Immature natural killer cell (primary cell): ENCODE measurements at regions not wholly inside any gene's neighbourhood (a gene's known extent, or its start where the extent isn't known, plus 50 kb on each side); places are given as distances from the start of the nearest gene placed in this dataset.
A peak's percentile ranks its signal among the peaks of the same experiment; 100 is the strongest.

Experiments used
- DNase-seq, 3 donors: peaks; one replicate each; pipeline ENCODE4 v3.0.0; 2022; ENCODE audit warnings: mixed read lengths in 1 of 3
- H3K27ac Mint-ChIP-seq, 6 donors: one replicate each; pipeline ENCODE4 v1.8.0; 2020; ENCODE audit warnings: mixed read lengths in 6 of 6, mild to moderate bottlenecking in 5 of 6, inconsistent platforms in 4 of 6, moderate library complexity in 3 of 6
- H3K27me3 Mint-ChIP-seq, 3 donors: one replicate each; pipeline ENCODE4 v1.8.0; 2020 to 2021; ENCODE audit warnings: low read depth in 3 of 3, mild to moderate bottlenecking in 3 of 3, mixed read lengths in 3 of 3, moderate library complexity in 3 of 3, inconsistent platforms in 1 of 3
- H3K36me3 Mint-ChIP-seq, 3 donors: one replicate each; pipeline ENCODE4 v1.8.0; 2020; ENCODE audit warnings: mixed read lengths in 3 of 3, inconsistent platforms in 2 of 3, mild to moderate bottlenecking in 2 of 3
- H3K4me1 Mint-ChIP-seq, 2 donors: one replicate each; pipeline ENCODE4 v1.8.0; 2020; ENCODE audit warnings: inconsistent platforms in 2 of 2, mild to moderate bottlenecking in 2 of 2, mixed read lengths in 2 of 2, moderate library complexity in 1 of 2
- H3K4me3 Mint-ChIP-seq, 5 donors: one replicate each; pipeline ENCODE4 v1.8.0; 2020; ENCODE audit warnings: mild to moderate bottlenecking in 5 of 5, mixed read lengths in 5 of 5, inconsistent platforms in 3 of 5, moderate library complexity in 3 of 5
- H3K9me3 Mint-ChIP-seq, 6 donors: one replicate each; pipeline ENCODE4 v1.8.0; 2020; ENCODE audit warnings: mild to moderate bottlenecking in 6 of 6, mixed read lengths in 6 of 6, inconsistent platforms in 4 of 6, moderate library complexity in 3 of 6

DNA sequence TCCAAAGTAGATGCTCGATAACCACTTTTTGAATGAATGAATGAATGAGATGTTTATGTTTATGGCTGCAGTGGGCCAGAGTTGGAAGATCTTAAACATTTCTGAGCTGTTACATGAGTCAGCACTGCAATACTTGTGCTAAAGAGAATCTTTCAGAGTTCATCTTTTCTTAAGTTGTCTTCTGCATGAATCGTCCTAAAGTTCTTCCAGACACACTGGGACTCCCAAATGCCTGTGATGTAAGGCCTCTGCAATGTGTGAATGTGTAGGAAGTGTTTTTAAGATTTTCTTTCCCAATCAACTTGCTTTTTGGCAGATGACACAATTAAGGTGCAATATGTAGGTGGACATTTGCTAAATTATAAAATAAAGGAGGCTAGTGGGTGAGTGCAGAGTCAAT, 50.3 kb upstream of the TRIM9 start:
- Mint-ChIP-seq H3K9me3 (no peaks in the 10 kb centered on the region), H3K27me3 (peaks cover 0 to 4% (median under 1%) of the 10 kb centered on the region in 3 donors), H3K36me3 (peaks cover 0 to 8% (median 3%) of the 10 kb centered on the region in 3 donors), H3K4me1 (no peaks in the 10 kb centered on the region), H3K4me3 (no peak overlapping the region), H3K27ac (no peak overlapping the region)
- no peak for DNase-seq

DNA sequence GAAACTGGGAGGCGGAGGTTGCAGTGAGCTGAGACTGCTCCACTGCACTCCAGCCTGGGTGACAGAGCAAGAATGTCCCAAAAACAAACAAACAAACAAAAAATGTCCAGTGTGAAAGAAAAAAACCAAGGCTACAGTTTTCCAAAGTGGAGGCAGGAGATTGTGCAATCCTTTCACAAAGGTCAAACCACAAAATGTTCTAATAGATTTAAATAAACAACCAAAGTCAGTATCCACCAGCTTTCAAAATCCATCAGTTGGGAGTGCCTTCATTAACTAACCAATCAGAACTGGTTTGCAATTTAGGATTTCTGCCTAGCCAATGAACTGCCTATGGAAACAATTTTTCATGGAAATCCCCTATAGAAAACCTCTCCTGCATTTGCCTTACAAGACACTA, 52.3 kb upstream of the TRIM9 start:
- peaks cover 0 to 5% (median 4%) of the 10 kb centered on the region in 3 donors for H3K27me3 Mint-ChIP-seq
- H3K4me1 Mint-ChIP-seq, result no peaks in the 10 kb centered on the region
- DNase-seq, result no peak
- H3K36me3 Mint-ChIP-seq, result no peaks in the 10 kb centered on the region
- H3K4me3 Mint-ChIP-seq, result no peak overlapping the region
- H3K27ac Mint-ChIP-seq, result no peak overlapping the region
- H3K9me3 Mint-ChIP-seq, result no peaks in the 10 kb centered on the region

DNA sequence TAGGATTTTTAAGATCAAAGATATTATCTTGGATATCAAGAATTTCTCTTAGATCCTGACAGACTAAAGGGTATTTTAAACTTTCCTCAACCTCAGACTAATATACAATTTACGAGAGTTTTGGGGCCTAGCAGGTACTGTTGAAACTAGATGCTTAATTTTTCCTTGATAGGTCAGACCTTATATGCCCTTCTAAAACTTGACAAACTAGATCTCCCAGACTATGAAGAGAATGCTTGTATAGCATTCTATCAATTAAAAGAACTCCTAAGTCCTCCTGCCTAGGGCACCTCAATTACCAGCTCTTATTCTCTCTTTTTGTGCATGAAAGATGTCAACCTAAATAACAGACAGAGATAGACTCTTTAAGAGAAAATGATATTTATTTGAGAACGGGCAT, 60.4 kb upstream of the TRIM9 start:
- Mint-ChIP-seq H3K36me3 (no peaks in the 10 kb centered on the region), H3K4me3 (no peak overlapping the region), H3K9me3 (no peaks in the 10 kb centered on the region), H3K27ac (no peak overlapping the region), H3K27me3 (peaks cover 0 to 5% (median 5%) of the 10 kb centered on the region in 3 donors), H3K4me1 (no peaks in the 10 kb centered on the region)
- DNase-seq, result no peak

DNA sequence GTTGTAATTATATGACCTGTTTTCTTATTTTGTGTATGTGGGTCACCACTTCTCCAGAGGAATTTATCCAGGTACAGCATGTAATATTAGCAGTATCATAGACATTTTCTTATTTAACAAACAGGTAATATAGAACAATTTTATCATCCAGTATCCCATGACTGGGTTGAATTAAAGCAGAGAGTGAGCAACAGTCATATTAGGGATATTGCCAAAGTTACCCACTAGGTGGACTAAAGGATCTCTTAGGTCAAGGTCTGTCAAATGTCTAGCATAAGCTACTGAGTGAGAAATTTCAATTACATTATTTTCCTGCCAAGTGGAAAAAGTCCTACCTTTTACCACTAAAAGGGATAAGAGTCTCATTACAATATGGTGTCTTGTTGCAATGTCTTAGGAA, 62.1 kb upstream of the TRIM9 start:
- no peaks in the 10 kb centered on the region for H3K9me3 Mint-ChIP-seq
- no peaks in the 10 kb centered on the region for H3K4me1 Mint-ChIP-seq
- H3K36me3 Mint-ChIP-seq, result no peaks in the 10 kb centered on the region
- no peak for DNase-seq
- no peak overlapping the region for H3K27ac Mint-ChIP-seq
- peaks cover 0 to 6% (median 0%) of the 10 kb centered on the region in 3 donors for H3K27me3 Mint-ChIP-seq
- no peak overlapping the region for H3K4me3 Mint-ChIP-seq

DNA sequence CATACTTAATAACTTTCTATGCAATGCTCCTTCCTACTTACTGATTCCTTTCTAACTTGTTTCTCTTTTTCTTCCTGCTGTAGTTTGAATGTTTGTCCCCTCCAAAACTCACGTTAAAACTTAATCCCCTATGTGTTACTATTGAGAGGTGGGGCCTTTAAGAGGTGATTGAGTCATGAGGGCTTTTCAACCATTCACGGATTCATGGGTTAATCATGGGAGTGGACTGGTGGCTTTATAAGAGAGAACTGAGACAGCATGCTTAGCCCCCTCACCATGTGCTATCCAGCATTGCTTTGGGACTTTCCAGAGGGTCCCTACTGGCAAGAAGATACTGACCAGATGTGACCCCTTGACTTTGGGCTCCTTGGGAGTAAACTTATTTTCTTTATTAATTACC, 66.0 kb upstream of the TRIM9 start:
- no peak overlapping the region for H3K27ac Mint-ChIP-seq
- H3K27me3 Mint-ChIP-seq, result peaks cover 0 to 2% (median 0%) of the 10 kb centered on the region in 3 donors
- DNase-seq, result no peak
- H3K4me1 Mint-ChIP-seq, result no peaks in the 10 kb centered on the region
- no peak overlapping the region for H3K4me3 Mint-ChIP-seq
- H3K9me3 Mint-ChIP-seq, result no peaks in the 10 kb centered on the region
- no peaks in the 10 kb centered on the region for H3K36me3 Mint-ChIP-seq

DNA sequence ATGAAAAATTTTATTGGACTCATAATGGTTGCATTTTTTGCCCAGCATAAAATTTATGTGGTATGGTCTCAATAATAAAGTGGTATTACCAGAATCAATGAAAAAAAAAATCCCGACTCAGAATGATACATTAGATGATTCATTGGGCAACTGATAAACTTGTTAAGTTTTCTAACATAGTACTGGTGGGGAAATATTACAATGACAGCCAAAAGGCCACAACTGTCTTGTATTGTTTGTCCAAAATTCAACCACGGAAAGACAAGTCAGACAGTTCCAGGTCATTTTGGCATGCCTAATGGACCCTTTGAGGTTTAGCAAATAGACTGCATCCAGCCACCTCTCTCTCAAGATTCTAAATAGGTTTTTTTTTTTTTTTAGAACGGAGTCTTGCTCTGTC, 70.5 kb upstream of the TRIM9 start:
- H3K4me3 Mint-ChIP-seq, result no peak overlapping the region
- H3K9me3 Mint-ChIP-seq, result no peaks in the 10 kb centered on the region
- H3K27me3 Mint-ChIP-seq, result peaks cover 0 to 2% (median 0%) of the 10 kb centered on the region in 3 donors
- no peak for DNase-seq
- H3K4me1 Mint-ChIP-seq, result peaks cover 9 to 15% of the 10 kb centered on the region in 2 donors
- no peaks in the 10 kb centered on the region for H3K36me3 Mint-ChIP-seq
- H3K27ac Mint-ChIP-seq, result no peak overlapping the region

DNA sequence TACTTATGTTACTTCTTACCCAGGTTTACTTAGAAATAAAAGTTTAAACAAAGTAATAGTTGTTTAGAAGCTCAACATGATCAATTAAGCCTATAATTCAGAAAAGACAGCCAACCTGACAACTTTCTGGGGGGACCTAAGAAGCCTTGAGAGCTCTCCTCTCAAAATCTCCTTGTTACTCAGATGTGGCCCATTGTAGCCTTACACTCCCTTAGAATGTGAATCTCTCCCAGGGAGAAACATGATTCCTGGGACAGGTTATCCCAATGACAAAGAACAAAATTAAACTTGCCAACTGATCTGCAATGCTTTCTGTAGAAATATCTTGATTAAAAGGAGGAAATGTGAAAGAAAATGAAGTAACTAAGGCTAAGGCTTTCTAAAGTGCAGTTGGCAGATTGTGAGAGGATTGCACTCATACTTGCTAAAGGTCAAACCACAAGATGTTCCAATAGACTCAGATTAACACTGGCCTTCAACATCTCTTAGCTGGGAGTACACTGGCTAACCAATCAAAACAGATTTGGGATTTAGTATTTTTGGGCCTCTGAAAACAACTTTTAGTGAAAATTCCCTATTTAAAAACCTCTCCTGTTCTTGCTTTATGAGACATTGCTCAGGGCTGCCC, 72.3 kb upstream of the TMX1 start:
- Mint-ChIP-seq H3K4me1 (peaks cover 9 to 15% of the 10 kb centered on the region in 2 donors), H3K27me3 (no peaks in the 10 kb centered on the region), H3K36me3 (no peaks in the 10 kb centered on the region), H3K9me3 (no peaks in the 10 kb centered on the region), H3K4me3 (no peak overlapping the region), H3K27ac (peak overlapping the region in 1 of 6 donors; percentile 43)
- DNase-seq, result no peak

DNA sequence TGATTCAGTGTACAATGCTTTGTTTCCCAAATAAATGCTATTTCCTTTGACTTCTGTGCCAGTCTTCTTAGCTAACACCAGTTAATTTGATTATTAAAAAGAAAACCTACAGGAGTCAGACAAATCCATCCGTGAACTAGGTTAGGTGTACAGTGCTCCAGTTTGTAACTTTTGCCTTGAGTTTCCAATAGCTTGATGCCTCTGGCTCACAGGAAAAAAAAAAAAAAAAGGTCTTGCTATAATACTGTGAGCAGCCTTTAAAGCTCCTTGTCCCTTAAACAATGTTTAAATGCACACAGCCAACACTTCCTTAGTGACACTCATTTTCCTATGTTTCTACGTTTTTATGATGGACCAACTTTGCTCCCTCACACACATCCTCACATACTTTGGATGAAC, 71.8 kb upstream of the TMX1 start:
- no peaks in the 10 kb centered on the region for H3K9me3 Mint-ChIP-seq

DNA sequence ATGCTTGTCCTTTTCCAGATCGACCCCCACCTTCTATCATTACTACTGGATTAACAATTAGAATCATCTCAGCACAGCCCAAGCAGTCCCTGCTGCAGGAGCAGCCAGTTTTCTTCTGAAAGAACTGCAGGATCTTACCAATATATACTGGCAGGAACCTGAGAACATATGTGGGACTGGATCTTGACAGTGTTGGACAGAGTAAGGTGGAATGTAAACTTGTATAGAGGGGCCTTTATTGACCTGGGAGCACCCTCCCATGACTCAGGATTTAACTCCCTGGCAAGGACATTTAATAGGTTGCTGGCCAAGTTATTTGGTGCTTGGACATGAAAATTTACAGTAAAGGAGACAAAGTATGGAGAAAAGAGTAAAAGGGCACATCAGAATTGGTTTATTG, 66.2 kb upstream of the TMX1 start:
- peaks cover 0 to 4% (median under 1%) of the 10 kb centered on the region in 3 donors for H3K27me3 Mint-ChIP-seq
- no peak overlapping the region for H3K27ac Mint-ChIP-seq
- no peaks in the 10 kb centered on the region for H3K9me3 Mint-ChIP-seq
- H3K4me3 Mint-ChIP-seq, result no peak overlapping the region
- no peaks in the 10 kb centered on the region for H3K36me3 Mint-ChIP-seq
- DNase-seq, result no peak
- no peaks in the 10 kb centered on the region for H3K4me1 Mint-ChIP-seq

More for the DNA sequence above, 71.8 kb upstream of the TMX1 start:
- Mint-ChIP-seq H3K36me3 (no peaks in the 10 kb centered on the region), H3K27me3 (peaks cover 0 to under 1% (median 0%) of the 10 kb centered on the region in 3 donors), H3K27ac (no peak overlapping the region), H3K4me3 (no peak overlapping the region), H3K4me1 (peaks cover 9 to 15% of the 10 kb centered on the region in 2 donors)
- no peak for DNase-seq

DNA sequence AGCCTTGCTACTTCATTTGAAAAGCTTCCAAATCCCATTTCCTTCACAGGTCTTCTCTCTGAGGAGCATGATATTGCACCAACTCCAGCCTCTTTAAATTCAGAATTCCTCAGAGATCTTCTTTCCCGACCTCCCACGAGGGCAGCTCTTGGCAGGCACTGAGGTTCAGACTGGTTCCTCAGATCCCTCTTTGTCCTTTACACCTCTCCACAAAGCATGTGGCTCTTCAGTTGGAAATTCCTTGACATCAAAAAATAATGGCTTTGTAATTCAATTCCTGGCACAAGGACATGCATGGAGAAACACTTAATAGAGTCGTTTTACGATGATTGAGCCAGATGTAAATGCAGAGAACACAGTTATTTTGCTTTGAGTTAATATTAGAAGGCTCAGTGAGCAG, 63.2 kb upstream of the TMX1 start:
- H3K27ac Mint-ChIP-seq, result no peak overlapping the region
- DNase-seq, result no peak
- H3K4me3 Mint-ChIP-seq, result no peak overlapping the region
- no peaks in the 10 kb centered on the region for H3K9me3 Mint-ChIP-seq
- H3K27me3 Mint-ChIP-seq, result peaks cover 0 to 4% (median 4%) of the 10 kb centered on the region in 3 donors
- no peaks in the 10 kb centered on the region for H3K4me1 Mint-ChIP-seq
- no peaks in the 10 kb centered on the region for H3K36me3 Mint-ChIP-seq

DNA sequence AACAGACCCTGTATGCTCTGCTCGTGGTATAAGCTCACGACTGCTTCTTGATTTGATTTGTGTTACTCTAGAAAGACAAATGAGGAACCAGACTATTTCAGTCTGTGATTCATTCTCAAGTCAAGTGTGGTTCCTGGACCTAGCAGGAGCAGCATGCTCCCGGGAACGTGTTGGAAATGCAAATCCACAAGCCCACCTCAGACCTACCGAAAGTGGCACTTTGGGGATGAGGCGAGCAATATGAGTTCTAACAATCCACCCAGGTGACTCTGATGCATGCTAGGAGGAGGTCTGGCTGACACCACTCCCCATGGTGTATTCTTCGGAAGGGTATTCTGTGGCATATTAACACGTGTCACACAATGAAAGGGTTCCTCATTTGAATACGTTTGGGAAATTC, 59.5 kb upstream of the TMX1 start:
- Mint-ChIP-seq H3K9me3 (no peaks in the 10 kb centered on the region), H3K27me3 (peaks cover 0 to 4% (median 2%) of the 10 kb centered on the region in 3 donors), H3K36me3 (no peaks in the 10 kb centered on the region), H3K27ac (no peak overlapping the region), H3K4me3 (no peak overlapping the region), H3K4me1 (no peaks in the 10 kb centered on the region)
- no peak for DNase-seq

DNA sequence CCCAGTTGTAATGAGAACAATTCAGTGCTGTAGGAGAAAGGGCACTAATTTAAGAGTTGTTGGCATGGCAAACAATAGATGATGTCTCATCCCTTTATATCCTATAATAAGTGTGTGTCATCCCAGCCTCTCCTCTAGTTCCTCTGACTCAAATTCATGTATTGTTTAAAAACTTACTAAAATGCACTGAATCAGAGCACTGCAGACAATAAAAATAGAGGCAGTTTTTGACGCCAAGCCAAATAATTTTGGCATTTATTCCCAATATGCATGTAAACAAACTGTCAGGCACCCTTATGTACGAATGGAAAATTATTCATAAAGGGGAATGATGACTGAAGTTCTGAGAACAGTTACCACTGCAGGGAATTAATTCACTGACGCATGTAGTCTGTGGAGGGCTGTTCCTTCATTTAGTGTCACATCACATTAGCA, 57.9 kb upstream of the TMX1 start:
- no peaks in the 10 kb centered on the region for H3K36me3 Mint-ChIP-seq
- H3K4me1 Mint-ChIP-seq, result no peaks in the 10 kb centered on the region
- no peak overlapping the region for H3K27ac Mint-ChIP-seq
- peaks cover 0 to 4% (median 0%) of the 10 kb centered on the region in 3 donors for H3K27me3 Mint-ChIP-seq
- H3K4me3 Mint-ChIP-seq, result no peak overlapping the region
- H3K9me3 Mint-ChIP-seq, result no peaks in the 10 kb centered on the region
- DNase-seq, result no peak

DNA sequence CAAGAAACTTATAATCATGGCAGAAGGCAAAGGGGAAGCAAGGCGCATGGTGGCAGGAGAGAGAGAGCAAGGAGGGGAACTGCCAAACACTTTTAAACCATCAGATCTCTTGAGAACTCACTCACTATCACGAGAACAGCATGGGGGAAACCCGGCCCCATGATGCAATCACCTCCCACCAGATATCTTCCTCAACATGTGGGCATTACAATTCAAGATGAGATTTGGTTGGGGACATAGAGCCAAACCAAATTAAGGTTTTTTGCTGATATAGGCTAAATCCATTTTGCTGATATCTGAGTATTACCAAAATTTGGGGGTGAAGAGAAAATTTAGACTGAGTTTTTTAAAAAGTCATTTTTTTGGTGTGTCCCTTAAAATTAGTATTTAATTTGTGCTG, 54.9 kb upstream of the TMX1 start:
- DNase-seq, result no peak
- no peaks in the 10 kb centered on the region for H3K9me3 Mint-ChIP-seq

DNA sequence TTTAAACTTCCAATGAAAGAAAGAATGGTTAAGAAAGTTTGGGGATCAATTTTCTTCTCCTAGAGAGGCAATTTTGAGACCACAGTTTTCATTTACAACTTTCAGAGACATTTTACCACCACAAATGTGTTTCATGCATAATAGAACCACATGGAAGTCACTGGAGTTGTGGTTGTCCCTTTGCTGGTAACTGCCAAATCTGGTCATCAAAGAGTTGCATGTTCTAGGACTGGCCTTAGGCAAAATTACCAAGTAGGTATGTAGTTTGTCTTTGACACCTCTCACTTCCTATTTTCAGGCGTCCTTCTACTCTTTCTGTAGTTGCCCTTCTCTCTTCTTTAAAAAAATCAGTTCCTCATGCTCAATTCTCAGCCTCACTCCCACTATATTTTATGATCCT, 54.3 kb upstream of the TMX1 start:
- DNase-seq, result no peak
- H3K27ac Mint-ChIP-seq, result no peak overlapping the region

More for the DNA sequence above, 54.9 kb upstream of the TMX1 start:
- H3K4me3 Mint-ChIP-seq, result no peak overlapping the region
- H3K36me3 Mint-ChIP-seq, result no peaks in the 10 kb centered on the region
- no peaks in the 10 kb centered on the region for H3K4me1 Mint-ChIP-seq
- H3K27ac Mint-ChIP-seq, result no peak overlapping the region
- peaks cover 0 to 2% (median 1%) of the 10 kb centered on the region in 3 donors for H3K27me3 Mint-ChIP-seq

DNA sequence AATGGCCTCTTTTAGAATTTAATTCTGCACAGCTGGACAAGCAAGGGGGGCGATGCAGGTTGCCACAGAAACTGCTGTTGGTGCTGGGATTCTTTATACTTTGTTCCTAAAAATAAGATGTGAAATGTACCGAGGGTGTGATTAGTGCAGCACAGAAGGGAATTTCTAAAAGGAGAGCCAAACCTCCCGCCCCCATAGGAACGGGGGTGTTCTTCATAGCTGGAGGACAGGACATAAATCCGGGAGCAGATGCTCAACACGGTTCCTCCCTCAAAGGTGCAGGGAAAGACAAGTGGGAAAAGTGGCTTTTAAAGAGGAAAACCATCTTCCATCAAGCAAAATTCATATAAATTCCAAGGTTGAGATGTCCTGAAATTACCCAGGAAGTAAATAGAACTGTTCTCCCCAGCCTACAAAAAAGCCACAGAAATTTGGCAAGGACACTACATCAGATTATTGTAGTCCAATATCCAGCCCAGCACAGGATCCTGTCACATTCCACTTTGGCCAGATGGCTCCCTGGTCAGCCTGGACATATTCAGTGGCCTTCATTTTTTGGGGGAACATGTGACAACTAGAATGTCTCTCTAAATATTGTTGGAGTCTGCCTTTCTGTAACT, 51.4 kb upstream of the TMX1 start:
- H3K4me3 Mint-ChIP-seq, result no peak overlapping the region
- no peaks in the 10 kb centered on the region for H3K9me3 Mint-ChIP-seq
- no peaks in the 10 kb centered on the region for H3K36me3 Mint-ChIP-seq
- DNase-seq, result no peak
- H3K27me3 Mint-ChIP-seq, result peaks cover 1 to 2% (median 2%) of the 10 kb centered on the region in 3 donors
- H3K27ac Mint-ChIP-seq, result no peak overlapping the region
- no peaks in the 10 kb centered on the region for H3K4me1 Mint-ChIP-seq

More for the DNA sequence above, 54.3 kb upstream of the TMX1 start:
- H3K4me3 Mint-ChIP-seq, result no peak overlapping the region
- H3K4me1 Mint-ChIP-seq, result no peaks in the 10 kb centered on the region
- peaks cover 0 to 2% (median 1%) of the 10 kb centered on the region in 3 donors for H3K27me3 Mint-ChIP-seq
- no peaks in the 10 kb centered on the region for H3K36me3 Mint-ChIP-seq
- no peaks in the 10 kb centered on the region for H3K9me3 Mint-ChIP-seq
